GOT3 (cell line): ENCODE measurements at regions not wholly inside any gene's neighbourhood (a gene's known extent, or its start where the extent isn't known, plus 50 kb on each side); places are given as distances from the start of the nearest gene placed in this dataset.

ENCODE experiments used
- DNase-seq: peaks from one replicate; lab custom pipeline; 2025; ENCODE audit warnings: mixed read lengths; lab: John Stamatoyannopoulos, UW

- no peak for DNase-seq
Measured at GRCh38 chr2:41775366-41776025, 272.3 kb upstream of the PKDCC start.

GRCh38 chr2:41779888-41780287, 267.9 kb upstream of the PKDCC start:
- no peak for DNase-seq

GRCh38 chr2:41782306-41783158, 265.3 kb upstream of the PKDCC start:
- no peak for DNase-seq

GRCh38 chr2:41784496-41784895, 263.3 kb upstream of the PKDCC start:
- DNase-seq: no peak

- no peak for DNase-seq
Measured at GRCh38 chr2:41785251-41786022, 262.4 kb upstream of the PKDCC start.

GRCh38 chr2:41791523-41791922, 256.3 kb upstream of the PKDCC start:
- DNase-seq: no peak

- DNase-seq: no peak
Measured at GRCh38 chr2:41803361-41803760, 244.5 kb upstream of the PKDCC start.

GRCh38 chr2:41806286-41806685, 241.5 kb upstream of the PKDCC start:
- no peak for DNase-seq

- DNase-seq: no peak
Measured at GRCh38 chr2:41821167-41821566, 226.7 kb upstream of the PKDCC start.

- DNase-seq: no peak
Measured at GRCh38 chr2:41826921-41827320, 220.9 kb upstream of the PKDCC start.

- no peak for DNase-seq
Measured at GRCh38 chr2:41827354-41827971, 220.4 kb upstream of the PKDCC start.

GRCh38 chr2:41828052-41828643, 219.7 kb upstream of the PKDCC start:
- DNase-seq: no peak

GRCh38 chr2:41829052-41829451, 218.8 kb upstream of the PKDCC start:
- DNase-seq: no peak

- DNase-seq: no peak
Measured at GRCh38 chr2:41830600-41830999, 217.2 kb upstream of the PKDCC start.

GRCh38 chr2:41832218-41832617, 215.6 kb upstream of the PKDCC start:
- no peak for DNase-seq

GRCh38 chr2:41835401-41835800, 212.4 kb upstream of the PKDCC start:
- no peak for DNase-seq

- no peak for DNase-seq
Measured at GRCh38 chr2:41836948-41837347, 210.9 kb upstream of the PKDCC start.

- DNase-seq: no peak
Measured at GRCh38 chr2:41837610-41838009, 210.2 kb upstream of the PKDCC start.

GRCh38 chr2:41840702-41841551, 206.9 kb upstream of the PKDCC start:
- peak; percentile 83 for DNase-seq

- no peak for DNase-seq
Measured at GRCh38 chr2:41846962-41847361, 200.9 kb upstream of the PKDCC start.
